ENCODE measurements at regions not wholly inside any gene's neighbourhood (a gene's known extent, or its start where the extent isn't known, plus 50 kb on each side); places are given as distances from the start of the nearest gene placed in this dataset.
A peak's percentile ranks its signal among the peaks of the same experiment; 100 is the strongest.

- Histone ChIP-seq H3K4me1 (ENCODE audit: control insufficient read depth, insufficient read depth, low read length, poor library complexity, severe bottlenecking) (no peaks in the 10 kb centered on the region), H3K9me3 (ENCODE audit: control insufficient read depth in 2 of 2, low read length in 2 of 2) (no peaks in the 10 kb centered on the region), H3K27ac (ENCODE audit: insufficient read depth, low read length, poor library complexity, severe bottlenecking) (no peak overlapping the region), H3K4me3 (ENCODE audit: low read depth, low read length) (no peak overlapping the region), H3K27me3 (ENCODE audit: control insufficient read depth, insufficient read depth, low read length) (no peaks in the 10 kb centered on the region), H3K36me3 (ENCODE audit: control insufficient read depth, insufficient read depth, low read length) (no peaks in the 10 kb centered on the region)
- no peaks in the 10 kb centered on the region for H3K4me1 Mint-ChIP-seq
- H3K36me3 Mint-ChIP-seq, result no peaks in the 10 kb centered on the region
- H3K9me3 Mint-ChIP-seq, result peaks cover 2 to 6% (median 3%) of the 10 kb centered on the region in 7 donors
- no peaks in the 10 kb centered on the region for H3K27me3 Mint-ChIP-seq
- ATAC-seq (ENCODE audit: low read depth in 2 of 2) (no peak), DNase-seq (no peak)
- no peak overlapping the region for H3K4me3 Mint-ChIP-seq
- no peak overlapping the region for H3K27ac Mint-ChIP-seq
These were observed 204.4 kb downstream of the ZNF330 start for GRCh38 chr4:141425124-141425523.

- no peak overlapping the region for H3K27ac Mint-ChIP-seq
- no peak overlapping the region for H3K4me3 ChIP-seq (ENCODE audit: low read depth, low read length)
- H3K9me3 ChIP-seq (ENCODE audit: control insufficient read depth in 2 of 2, low read length in 2 of 2), result no peaks in the 10 kb centered on the region
- no peaks in the 10 kb centered on the region for H3K36me3 Mint-ChIP-seq
- H3K4me1 Mint-ChIP-seq, result no peaks in the 10 kb centered on the region
- no peak for DNase-seq
- H3K9me3 Mint-ChIP-seq, result peaks cover 0 to 4% (median 2%) of the 10 kb centered on the region in 7 donors
- H3K36me3 ChIP-seq (ENCODE audit: control insufficient read depth, insufficient read depth, low read length), result no peaks in the 10 kb centered on the region
- ATAC-seq (ENCODE audit: low read depth in 2 of 2), result no peak
- H3K27ac ChIP-seq (ENCODE audit: insufficient read depth, low read length, poor library complexity, severe bottlenecking), result no peak overlapping the region
- H3K4me1 ChIP-seq (ENCODE audit: control insufficient read depth, insufficient read depth, low read length, poor library complexity, severe bottlenecking), result no peaks in the 10 kb centered on the region
- no peaks in the 10 kb centered on the region for H3K27me3 Mint-ChIP-seq
- peak overlapping the region in 1 of 4 donors; percentile 18 for H3K4me3 Mint-ChIP-seq
- H3K27me3 ChIP-seq (ENCODE audit: control insufficient read depth, insufficient read depth, low read length), result no peaks in the 10 kb centered on the region
These were observed 207.1 kb downstream of the ZNF330 start for GRCh38 chr4:141427726-141428296.

- Mint-ChIP-seq H3K27ac (no peak overlapping the region), H3K4me1 (peaks cover 0 to 2% (median 0%) of the 10 kb centered on the region in 4 donors), H3K27me3 (no peaks in the 10 kb centered on the region), H3K36me3 (no peaks in the 10 kb centered on the region), H3K9me3 (peaks cover 0 to 6% (median 2%) of the 10 kb centered on the region in 7 donors), H3K4me3 (no peak overlapping the region)
- DNase-seq (no peak), ATAC-seq (ENCODE audit: low read depth in 2 of 2) (no peak)
- Histone ChIP-seq H3K27me3 (ENCODE audit: control insufficient read depth, insufficient read depth, low read length) (no peaks in the 10 kb centered on the region), H3K27ac (ENCODE audit: insufficient read depth, low read length, poor library complexity, severe bottlenecking) (no peak overlapping the region), H3K9me3 (ENCODE audit: control insufficient read depth in 2 of 2, low read length in 2 of 2) (no peaks in the 10 kb centered on the region), H3K36me3 (ENCODE audit: control insufficient read depth, insufficient read depth, low read length) (no peaks in the 10 kb centered on the region), H3K4me1 (ENCODE audit: control insufficient read depth, insufficient read depth, low read length, poor library complexity, severe bottlenecking) (no peaks in the 10 kb centered on the region), H3K4me3 (ENCODE audit: low read depth, low read length) (no peak overlapping the region)
These were observed 206.4 kb upstream of the IL15 start for GRCh38 chr4:141429933-141430332.

- Histone ChIP-seq H3K4me1 (ENCODE audit: control insufficient read depth, insufficient read depth, low read length, poor library complexity, severe bottlenecking) (no peaks in the 10 kb centered on the region), H3K27ac (ENCODE audit: insufficient read depth, low read length, poor library complexity, severe bottlenecking) (no peak overlapping the region), H3K4me3 (ENCODE audit: low read depth, low read length) (no peak overlapping the region), H3K36me3 (ENCODE audit: control insufficient read depth, insufficient read depth, low read length) (no peaks in the 10 kb centered on the region), H3K9me3 (ENCODE audit: control insufficient read depth in 2 of 2, low read length in 2 of 2) (no peaks in the 10 kb centered on the region), H3K27me3 (ENCODE audit: control insufficient read depth, insufficient read depth, low read length) (no peaks in the 10 kb centered on the region)
- H3K9me3 Mint-ChIP-seq, result peaks cover 0 to 6% (median 2%) of the 10 kb centered on the region in 7 donors
- H3K36me3 Mint-ChIP-seq, result no peaks in the 10 kb centered on the region
- no peak for ATAC-seq (ENCODE audit: low read depth in 2 of 2)
- H3K27ac Mint-ChIP-seq, result no peak overlapping the region
- peaks cover 0 to 2% (median 0%) of the 10 kb centered on the region in 4 donors for H3K4me1 Mint-ChIP-seq
- no peak for DNase-seq
- no peaks in the 10 kb centered on the region for H3K27me3 Mint-ChIP-seq
- H3K4me3 Mint-ChIP-seq, result no peak overlapping the region
These were observed 205.7 kb upstream of the IL15 start for GRCh38 chr4:141430686-141431085.

GRCh38 chr4:141432000-141432712, 204.2 kb upstream of the IL15 start:
- no peak overlapping the region for H3K27ac Mint-ChIP-seq
- H3K4me3 Mint-ChIP-seq, result no peak overlapping the region
- H3K27me3 ChIP-seq (ENCODE audit: control insufficient read depth, insufficient read depth, low read length), result no peaks in the 10 kb centered on the region
- no peaks in the 10 kb centered on the region for H3K9me3 ChIP-seq (ENCODE audit: control insufficient read depth in 2 of 2, low read length in 2 of 2)
- H3K4me1 Mint-ChIP-seq, result peaks cover 0 to 2% (median 0%) of the 10 kb centered on the region in 4 donors
- no peak overlapping the region for H3K4me3 ChIP-seq (ENCODE audit: low read depth, low read length)
- H3K4me1 ChIP-seq (ENCODE audit: control insufficient read depth, insufficient read depth, low read length, poor library complexity, severe bottlenecking), result no peaks in the 10 kb centered on the region
- no peak overlapping the region for H3K27ac ChIP-seq (ENCODE audit: insufficient read depth, low read length, poor library complexity, severe bottlenecking)
- no peak for ATAC-seq (ENCODE audit: low read depth in 2 of 2)
- peaks cover 0 to 3% (median 2%) of the 10 kb centered on the region in 7 donors for H3K9me3 Mint-ChIP-seq
- DNase-seq, result no peak
- no peaks in the 10 kb centered on the region for H3K27me3 Mint-ChIP-seq
- no peaks in the 10 kb centered on the region for H3K36me3 ChIP-seq (ENCODE audit: control insufficient read depth, insufficient read depth, low read length)
- no peaks in the 10 kb centered on the region for H3K36me3 Mint-ChIP-seq

GRCh38 chr4:141435446-141436225, 200.7 kb upstream of the IL15 start:
- DNase-seq, result no peak
- Mint-ChIP-seq H3K9me3 (peaks cover 0 to 2% (median 0%) of the 10 kb centered on the region in 7 donors), H3K36me3 (no peaks in the 10 kb centered on the region), H3K4me3 (no peak overlapping the region), H3K27ac (no peak overlapping the region), H3K4me1 (peaks cover 0 to 5% (median under 1%) of the 10 kb centered on the region in 4 donors), H3K27me3 (peaks cover 5% of the 10 kb centered on the region)
- Histone ChIP-seq H3K4me3 (ENCODE audit: low read depth, low read length) (no peak overlapping the region), H3K27me3 (ENCODE audit: control insufficient read depth, insufficient read depth, low read length) (no peaks in the 10 kb centered on the region), H3K4me1 (ENCODE audit: control insufficient read depth, insufficient read depth, low read length, poor library complexity, severe bottlenecking) (no peaks in the 10 kb centered on the region), H3K27ac (ENCODE audit: insufficient read depth, low read length, poor library complexity, severe bottlenecking) (no peak overlapping the region), H3K9me3 (ENCODE audit: control insufficient read depth in 2 of 2, low read length in 2 of 2) (no peaks in the 10 kb centered on the region), H3K36me3 (ENCODE audit: control insufficient read depth, insufficient read depth, low read length) (no peaks in the 10 kb centered on the region)
- no peak for ATAC-seq (ENCODE audit: low read depth in 2 of 2)

GRCh38 chr4:141439223-141439622, 197.2 kb upstream of the IL15 start:
- H3K9me3 Mint-ChIP-seq, result peaks cover 0 to 2% (median 0%) of the 10 kb centered on the region in 7 donors
- H3K4me1 ChIP-seq (ENCODE audit: control insufficient read depth, insufficient read depth, low read length, poor library complexity, severe bottlenecking), result no peaks in the 10 kb centered on the region
- no peak overlapping the region for H3K4me3 Mint-ChIP-seq
- no peaks in the 10 kb centered on the region for H3K36me3 ChIP-seq (ENCODE audit: control insufficient read depth, insufficient read depth, low read length)
- H3K27me3 Mint-ChIP-seq, result peaks cover 5% of the 10 kb centered on the region
- H3K36me3 Mint-ChIP-seq, result no peaks in the 10 kb centered on the region
- no peak overlapping the region for H3K4me3 ChIP-seq (ENCODE audit: low read depth, low read length)
- no peak overlapping the region for H3K27ac ChIP-seq (ENCODE audit: insufficient read depth, low read length, poor library complexity, severe bottlenecking)
- ATAC-seq (ENCODE audit: low read depth in 2 of 2) (no peak), DNase-seq (no peak)
- H3K27ac Mint-ChIP-seq, result no peak overlapping the region
- H3K27me3 ChIP-seq (ENCODE audit: control insufficient read depth, insufficient read depth, low read length), result no peaks in the 10 kb centered on the region
- peaks cover 0 to 5% (median 0%) of the 10 kb centered on the region in 4 donors for H3K4me1 Mint-ChIP-seq
- no peaks in the 10 kb centered on the region for H3K9me3 ChIP-seq (ENCODE audit: control insufficient read depth in 2 of 2, low read length in 2 of 2)

Data from CD4-positive, CD25-positive, alpha-beta regulatory T cell (primary cell).